ENCODE measurements at regions not wholly inside any gene's neighbourhood (a gene's known extent, or its start where the extent isn't known, plus 50 kb on each side); places are given as distances from the start of the nearest gene placed in this dataset.

DNA sequence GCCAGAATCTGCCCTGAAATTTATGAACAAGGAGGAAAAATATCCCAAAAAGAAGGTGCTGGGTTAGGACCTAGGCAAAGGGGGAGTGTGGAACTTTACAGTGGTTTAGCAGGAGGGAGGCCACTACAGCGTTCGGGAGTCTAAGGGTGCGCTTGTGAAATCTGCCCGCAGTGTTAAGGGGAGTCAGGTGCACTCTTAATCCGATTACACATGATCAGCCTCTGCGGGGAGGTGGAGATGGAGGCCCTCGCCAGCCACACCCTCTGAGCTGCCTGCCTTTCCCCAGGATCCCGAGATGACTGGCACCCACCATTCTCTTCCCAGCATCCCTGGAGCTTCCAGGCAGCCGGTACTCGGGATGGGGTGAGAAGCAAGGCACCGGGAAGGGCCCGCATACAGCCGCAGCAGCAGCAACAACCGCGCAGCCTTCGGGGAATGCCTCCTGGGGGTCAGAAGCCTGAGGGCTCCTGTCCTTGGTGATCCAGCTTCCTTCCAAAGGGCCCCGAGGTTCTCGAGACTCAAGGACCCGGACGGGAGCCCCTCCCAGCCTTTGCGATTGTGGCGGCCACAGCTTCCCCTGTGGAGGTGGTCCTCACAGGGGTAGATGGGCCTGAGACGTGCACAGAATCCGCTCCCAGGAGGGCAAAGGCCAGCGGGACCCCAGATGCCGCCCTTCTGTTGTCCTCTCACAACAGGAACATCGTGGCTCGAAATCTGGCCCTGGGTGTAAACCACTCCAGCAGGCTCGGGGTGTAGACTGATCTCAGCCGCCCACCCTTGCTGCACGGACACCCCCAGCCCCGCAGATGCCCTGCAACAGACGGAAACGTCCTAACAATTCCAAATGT, 57.3 kb upstream of the CST7 start:
- Histone ChIP-seq H3F3A (ENCODE audit: low read depth) (no peaks in the 10 kb centered on the region), H3K27me3 (ENCODE audit: insufficient read depth, low read length, poor library complexity, severe bottlenecking) (no peaks in the 10 kb centered on the region), H3K36me3 (ENCODE audit: insufficient read depth, low read length) (no peaks in the 10 kb centered on the region), H3K9me2 (replicated peaks; ENCODE audit: low read depth, low read length) (no peaks in the 10 kb centered on the region), H3K79me2 (ENCODE audit: insufficient read depth, low read length) (no peaks in the 10 kb centered on the region), H3K4me2 (ENCODE audit: low read depth, low read length, poor library complexity, severe bottlenecking) (no peak overlapping the region), H2AFZ (ENCODE audit: low read length) (no peak overlapping the region), H3K9me3 (ENCODE audit: insufficient read depth, low read depth, low read length) (peaks cover 5% of the 10 kb centered on the region; the same call in 1 of the 2 replicates), H3K4me3 (ENCODE audit: low read length, poor library complexity, severe bottlenecking) (no peak overlapping the region), H3K9ac (ENCODE audit: low read depth, low read length, poor library complexity, severe bottlenecking) (no peak overlapping the region), H3K4me1 (ENCODE audit: insufficient read depth, low read length, poor library complexity, severe bottlenecking) (no peaks in the 10 kb centered on the region), H4K20me1 (ENCODE audit: insufficient read depth, low read length, poor library complexity, severe bottlenecking) (no peaks in the 10 kb centered on the region)
- TF ChIP-seq, protein P1, sequence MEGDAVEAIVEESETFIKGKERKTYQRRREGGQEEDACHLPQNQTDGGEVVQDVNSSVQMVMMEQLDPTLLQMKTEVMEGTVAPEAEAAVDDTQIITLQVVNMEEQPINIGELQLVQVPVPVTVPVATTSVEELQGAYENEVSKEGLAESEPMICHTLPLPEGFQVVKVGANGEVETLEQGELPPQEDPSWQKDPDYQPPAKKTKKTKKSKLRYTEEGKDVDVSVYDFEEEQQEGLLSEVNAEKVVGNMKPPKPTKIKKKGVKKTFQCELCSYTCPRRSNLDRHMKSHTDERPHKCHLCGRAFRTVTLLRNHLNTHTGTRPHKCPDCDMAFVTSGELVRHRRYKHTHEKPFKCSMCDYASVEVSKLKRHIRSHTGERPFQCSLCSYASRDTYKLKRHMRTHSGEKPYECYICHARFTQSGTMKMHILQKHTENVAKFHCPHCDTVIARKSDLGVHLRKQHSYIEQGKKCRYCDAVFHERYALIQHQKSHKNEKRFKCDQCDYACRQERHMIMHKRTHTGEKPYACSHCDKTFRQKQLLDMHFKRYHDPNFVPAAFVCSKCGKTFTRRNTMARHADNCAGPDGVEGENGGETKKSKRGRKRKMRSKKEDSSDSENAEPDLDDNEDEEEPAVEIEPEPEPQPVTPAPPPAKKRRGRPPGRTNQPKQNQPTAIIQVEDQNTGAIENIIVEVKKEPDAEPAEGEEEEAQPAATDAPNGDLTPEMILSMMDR (conservative IDR thresholded peaks at IDR 0.05; ENCODE audit: low read length), result no peak
- no peak for TF ChIP-seq EZH2phosphoT487 (IDR thresholded peaks at IDR 0.05; ENCODE audit: borderline replicate concordance)

DNA sequence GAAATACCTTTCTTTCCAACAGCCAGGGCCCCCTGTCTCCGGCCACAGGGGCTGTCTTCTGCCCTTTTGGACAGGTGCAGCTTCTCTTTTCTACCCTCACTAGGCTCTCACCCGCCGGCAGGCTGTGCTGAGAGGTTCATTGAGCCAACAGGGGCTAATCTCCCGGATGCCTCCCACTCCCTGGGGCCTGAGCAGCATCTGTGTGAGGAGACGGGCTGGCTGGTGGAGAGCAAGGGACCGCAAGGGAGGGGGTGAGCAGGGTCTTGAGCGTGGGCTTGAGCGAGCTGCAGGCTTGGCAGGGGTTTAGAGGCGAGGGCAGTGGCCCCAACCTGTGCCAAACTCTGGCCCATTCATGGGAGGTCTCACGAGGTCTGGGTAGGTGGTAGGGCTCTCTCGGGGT, 56.5 kb upstream of the CST7 start:
- Histone ChIP-seq H3K36me3 (ENCODE audit: insufficient read depth, low read length) (no peaks in the 10 kb centered on the region), H3K4me2 (ENCODE audit: low read depth, low read length, poor library complexity, severe bottlenecking) (no peak overlapping the region), H3K9me3 (ENCODE audit: insufficient read depth, low read depth, low read length) (peaks cover 5% of the 10 kb centered on the region; the same call in 1 of the 2 replicates), H4K20me1 (ENCODE audit: insufficient read depth, low read length, poor library complexity, severe bottlenecking) (no peaks in the 10 kb centered on the region), H3K4me3 (ENCODE audit: low read length, poor library complexity, severe bottlenecking) (no peak overlapping the region), H3K9ac (ENCODE audit: low read depth, low read length, poor library complexity, severe bottlenecking) (no peak overlapping the region), H3K79me2 (ENCODE audit: insufficient read depth, low read length) (no peaks in the 10 kb centered on the region), H3F3A (ENCODE audit: low read depth) (no peaks in the 10 kb centered on the region), H3K27me3 (ENCODE audit: insufficient read depth, low read length, poor library complexity, severe bottlenecking) (no peaks in the 10 kb centered on the region), H3K4me1 (ENCODE audit: insufficient read depth, low read length, poor library complexity, severe bottlenecking) (no peaks in the 10 kb centered on the region), H2AFZ (ENCODE audit: low read length) (no peak overlapping the region), H3K9me2 (replicated peaks; ENCODE audit: low read depth, low read length) (no peaks in the 10 kb centered on the region)
- TF ChIP-seq, protein P1 (conservative IDR thresholded peaks at IDR 0.05; ENCODE audit: low read length), result no peak
- no peak for TF ChIP-seq EZH2phosphoT487 (IDR thresholded peaks at IDR 0.05; ENCODE audit: borderline replicate concordance)

DNA sequence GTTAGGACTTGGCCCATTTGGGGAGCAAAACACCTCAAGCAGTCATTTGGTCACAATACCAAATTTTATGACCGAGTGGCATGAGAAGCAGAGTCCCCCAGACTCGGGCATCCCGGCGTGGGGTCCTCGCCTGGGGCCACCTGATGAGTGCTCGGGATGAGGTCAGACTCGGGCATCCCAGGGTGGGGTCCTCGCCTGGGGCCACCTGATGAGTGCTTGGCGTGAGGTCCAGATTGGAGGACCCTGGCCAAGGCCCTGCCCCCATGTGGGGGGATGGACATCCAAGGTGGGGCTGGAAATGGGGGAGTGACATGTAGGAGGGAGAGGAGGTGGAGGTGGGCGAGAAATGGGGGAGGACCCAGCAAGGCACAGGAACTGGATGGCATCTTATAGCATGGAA, 56.1 kb upstream of the CST7 start:
- Histone ChIP-seq H3K4me1 (ENCODE audit: insufficient read depth, low read length, poor library complexity, severe bottlenecking) (no peaks in the 10 kb centered on the region), H3K4me3 (ENCODE audit: low read length, poor library complexity, severe bottlenecking) (no peak overlapping the region), H3K9ac (ENCODE audit: low read depth, low read length, poor library complexity, severe bottlenecking) (no peak overlapping the region), H3F3A (ENCODE audit: low read depth) (no peaks in the 10 kb centered on the region), H3K27me3 (ENCODE audit: insufficient read depth, low read length, poor library complexity, severe bottlenecking) (no peaks in the 10 kb centered on the region), H3K4me2 (ENCODE audit: low read depth, low read length, poor library complexity, severe bottlenecking) (no peak overlapping the region), H3K9me2 (replicated peaks; ENCODE audit: low read depth, low read length) (no peaks in the 10 kb centered on the region), H3K36me3 (ENCODE audit: insufficient read depth, low read length) (no peaks in the 10 kb centered on the region), H2AFZ (ENCODE audit: low read length) (no peak overlapping the region), H3K9me3 (ENCODE audit: insufficient read depth, low read depth, low read length) (peaks cover 5% of the 10 kb centered on the region; the same call in 1 of the 2 replicates), H3K79me2 (ENCODE audit: insufficient read depth, low read length) (no peaks in the 10 kb centered on the region), H4K20me1 (ENCODE audit: insufficient read depth, low read length, poor library complexity, severe bottlenecking) (no peaks in the 10 kb centered on the region)
- no peak for TF ChIP-seq EZH2phosphoT487 (IDR thresholded peaks at IDR 0.05; ENCODE audit: borderline replicate concordance)
- TF ChIP-seq, protein P1 (conservative IDR thresholded peaks at IDR 0.05; ENCODE audit: low read length), result no peak

Measured in Loucy (cell line).